Suprapubic skin (tissue), 4 donors: ENCODE measurements at regions not wholly inside any gene's neighbourhood (a gene's known extent, or its start where the extent isn't known, plus 50 kb on each side); places are given as distances from the start of the nearest gene placed in this dataset.

Source experiments
- DNase-seq, 2 donors: peaks; one replicate each; pipeline ENCODE4 v3.0.0-alpha.2; 2019; ENCODE audit warnings: low spot score in 2 of 2
- H3K27ac ChIP-seq: fragments of 200-600 bp; sonication (generic); one replicate; pipeline ENCODE4 v1.5.1; 2019
- H3K27me3 ChIP-seq: fragments of 200-600 bp; sonication (generic); one replicate; pipeline ENCODE4 v1.5.1; 2019
- H3K36me3 ChIP-seq: fragments of 200-600 bp; sonication (generic); one replicate; pipeline ENCODE4 v1.5.1; 2019
- H3K4me1 ChIP-seq: fragments of 200-600 bp; sonication (generic); one replicate; pipeline ENCODE4 v1.5.1; 2019
- H3K4me3 ChIP-seq: fragments of 200-600 bp; sonication (generic); one replicate; pipeline ENCODE4 v1.5.1; 2019; ENCODE audit warnings: mild to moderate bottlenecking
- H3K9me3 ChIP-seq: fragments of 200-600 bp; sonication (generic); one replicate; pipeline ENCODE4 v1.5.1; 2019
- EP300 ChIP-seq: sonication (generic); formaldehyde crosslinking; IDR thresholded peaks from one replicate; pipeline ENCODE4 v1.6.1; 2017; ENCODE audit warnings: antibody characterized with exemption
- POLR2A ChIP-seq, 2 donors: fragments of 450-650 bp; IDR thresholded peaks; one replicate each; pipeline ENCODE4 v1.6.1; 2017; ENCODE audit warnings: antibody characterized with exemption in 2 of 2, mild to moderate bottlenecking in 2 of 2, moderate library complexity in 2 of 2
- POLR2AphosphoS5 ChIP-seq, 3 donors: sonication (generic); formaldehyde crosslinking; IDR thresholded peaks; one replicate each; pipeline ENCODE4 v1.6.1; 2017; ENCODE audit warnings: antibody characterized with exemption in 3 of 3
- WGBS: methylation state at CpG from one replicate; pipeline ENCODE4 v1.1.5; 2018; 5-methylcytosine and 5-hydroxymethylcytosine counted together
- TF ChIP-seq, protein P1 (sequence below), 2 donors: fragments of 200-600 bp in 1 of 2; fragments of 450-650 bp in 1 of 2; sonication (generic) in 1 of 2; IDR thresholded peaks; one replicate each; pipeline ENCODE4 v1.5.1; 2016 to 2019; ENCODE audit warnings: antibody characterized with exemption in 2 of 2, mild to moderate bottlenecking in 1 of 2, moderate library complexity in 1 of 2

DNA sequence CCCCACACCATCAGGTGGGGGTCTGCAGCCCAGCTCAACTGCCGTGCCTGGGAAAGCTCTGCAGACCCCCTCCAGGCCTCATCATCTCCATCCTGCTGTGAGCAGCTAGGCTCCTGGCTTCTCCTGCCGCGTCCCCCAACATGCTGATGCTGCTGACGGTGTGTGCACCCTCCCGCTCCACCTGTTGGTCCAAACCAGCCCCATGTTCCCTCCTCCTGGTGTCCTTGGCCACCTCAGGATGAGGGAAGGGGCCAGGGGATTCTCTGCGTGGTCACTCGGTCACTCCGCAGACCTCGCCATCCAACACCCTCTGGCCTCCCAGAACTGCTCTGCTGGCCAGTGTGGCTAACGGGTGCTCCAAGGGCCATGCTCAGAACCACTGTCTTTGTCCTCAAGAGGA, 368.6 kb downstream of the FOXL1 start:
- DNase-seq: no peak
- Histone ChIP-seq H3K36me3 (no peaks in the 10 kb centered on the region), H3K4me1 (no peaks in the 10 kb centered on the region), H3K4me3 (no peak overlapping the region), H3K27ac (no peak overlapping the region), H3K9me3 (no peaks in the 10 kb centered on the region), H3K27me3 (peaks cover 15% of the 10 kb centered on the region)
- WGBS: 98% methylated on average over 8 of the region's 10 CpGs
- no peak for TF ChIP-seq POLR2AphosphoS5 (IDR thresholded peaks at IDR 0.05)
- no peak for TF ChIP-seq POLR2A (IDR thresholded peaks at IDR 0.05)
- TF ChIP-seq, protein P1, sequence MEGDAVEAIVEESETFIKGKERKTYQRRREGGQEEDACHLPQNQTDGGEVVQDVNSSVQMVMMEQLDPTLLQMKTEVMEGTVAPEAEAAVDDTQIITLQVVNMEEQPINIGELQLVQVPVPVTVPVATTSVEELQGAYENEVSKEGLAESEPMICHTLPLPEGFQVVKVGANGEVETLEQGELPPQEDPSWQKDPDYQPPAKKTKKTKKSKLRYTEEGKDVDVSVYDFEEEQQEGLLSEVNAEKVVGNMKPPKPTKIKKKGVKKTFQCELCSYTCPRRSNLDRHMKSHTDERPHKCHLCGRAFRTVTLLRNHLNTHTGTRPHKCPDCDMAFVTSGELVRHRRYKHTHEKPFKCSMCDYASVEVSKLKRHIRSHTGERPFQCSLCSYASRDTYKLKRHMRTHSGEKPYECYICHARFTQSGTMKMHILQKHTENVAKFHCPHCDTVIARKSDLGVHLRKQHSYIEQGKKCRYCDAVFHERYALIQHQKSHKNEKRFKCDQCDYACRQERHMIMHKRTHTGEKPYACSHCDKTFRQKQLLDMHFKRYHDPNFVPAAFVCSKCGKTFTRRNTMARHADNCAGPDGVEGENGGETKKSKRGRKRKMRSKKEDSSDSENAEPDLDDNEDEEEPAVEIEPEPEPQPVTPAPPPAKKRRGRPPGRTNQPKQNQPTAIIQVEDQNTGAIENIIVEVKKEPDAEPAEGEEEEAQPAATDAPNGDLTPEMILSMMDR (IDR thresholded peaks at IDR 0.05): no peak
- TF ChIP-seq EP300: no peak

- Histone ChIP-seq H3K36me3 (no peaks in the 10 kb centered on the region), H3K27me3 (peaks cover 15% of the 10 kb centered on the region), H3K4me3 (no peak overlapping the region), H3K4me1 (peaks cover 4% of the 10 kb centered on the region), H3K9me3 (no peaks in the 10 kb centered on the region), H3K27ac (no peak overlapping the region)
- 79% methylated on average over 12 of the region's 12 CpGs for WGBS
- no peak for TF ChIP-seq POLR2AphosphoS5 (IDR thresholded peaks at IDR 0.05)
- no peak for TF ChIP-seq EP300
- TF ChIP-seq POLR2A (IDR thresholded peaks at IDR 0.05): no peak
- TF ChIP-seq, protein P1 (IDR thresholded peaks at IDR 0.05): no peak
- DNase-seq: no peak
These were observed 369.1 kb downstream of the C16orf95 start for GRCh38 chr16:86948046-86948445.

- no peaks in the 10 kb centered on the region for H3K36me3 ChIP-seq
- DNase-seq: no peak
- H3K9me3 ChIP-seq: no peaks in the 10 kb centered on the region
- no peak overlapping the region for H3K4me3 ChIP-seq
- H3K27ac ChIP-seq: no peak overlapping the region
- H3K27me3 ChIP-seq: peaks cover 15% of the 10 kb centered on the region
- TF ChIP-seq, protein P1 (IDR thresholded peaks at IDR 0.05): no peak
- TF ChIP-seq POLR2A (IDR thresholded peaks at IDR 0.05): no peak
- no peak for TF ChIP-seq EP300
- TF ChIP-seq POLR2AphosphoS5 (IDR thresholded peaks at IDR 0.05): no peak
- H3K4me1 ChIP-seq: peaks cover 4% of the 10 kb centered on the region
- WGBS: 33% methylated on average over 12 of the region's 14 CpGs
These were observed 368.1 kb downstream of the C16orf95 start for GRCh38 chr16:86949116-86949515.

DNA sequence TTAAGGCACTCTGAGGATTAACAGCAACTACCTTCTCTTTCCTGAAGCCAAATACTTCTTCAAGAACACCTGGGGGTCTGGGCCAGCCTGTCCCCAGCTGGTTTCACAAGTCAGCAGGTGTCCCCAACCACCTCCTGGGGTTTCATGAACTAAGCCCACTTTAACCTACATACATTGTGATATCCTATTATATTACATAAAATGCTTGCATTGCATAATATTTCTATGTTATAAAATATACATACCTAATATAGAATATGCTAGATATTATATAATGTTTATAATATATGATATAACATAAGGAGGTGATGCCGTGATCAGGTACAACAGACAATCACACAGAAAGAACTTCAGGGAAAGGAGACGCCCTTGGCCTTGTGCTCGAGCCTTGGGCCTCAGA, 367.6 kb downstream of the C16orf95 start:
- DNase-seq: no peak
- TF ChIP-seq POLR2AphosphoS5 (IDR thresholded peaks at IDR 0.05): no peak
- no peak for TF ChIP-seq EP300
- WGBS: 79% methylated on average over 3 of the region's 3 CpGs
- Histone ChIP-seq H3K27me3 (peaks cover 15% of the 10 kb centered on the region), H3K36me3 (no peaks in the 10 kb centered on the region), H3K4me1 (peaks cover 4% of the 10 kb centered on the region), H3K27ac (no peak overlapping the region), H3K4me3 (no peak overlapping the region), H3K9me3 (no peaks in the 10 kb centered on the region)

DNA sequence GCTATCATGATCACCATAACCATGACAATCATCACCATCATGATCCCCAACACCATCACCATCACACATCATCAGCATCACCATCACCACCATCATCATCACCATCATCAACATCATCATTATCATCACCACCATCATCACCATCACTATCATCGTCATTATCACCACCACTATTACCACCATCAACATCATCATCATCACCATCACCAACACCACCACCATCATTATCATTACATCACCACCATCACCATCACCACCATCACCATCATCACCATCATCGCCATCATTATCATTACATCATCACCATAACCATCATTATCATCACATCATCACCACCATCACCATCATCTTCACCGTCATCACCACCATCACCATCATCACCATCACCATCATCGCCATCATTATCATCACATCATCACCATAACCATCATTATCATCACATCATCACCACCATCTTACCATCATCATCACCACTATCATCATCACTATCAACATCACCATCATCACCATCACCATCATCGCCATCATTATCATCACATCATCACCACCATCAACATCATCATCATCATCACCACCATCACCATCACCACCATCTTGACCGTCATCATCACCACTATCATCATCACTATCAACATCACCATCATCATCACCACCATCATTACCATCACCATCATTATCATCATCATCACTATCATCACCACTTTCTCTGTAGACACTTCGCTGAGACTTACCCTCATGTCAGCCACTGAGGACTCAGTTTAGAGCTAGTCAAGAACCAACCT, 366.0 kb downstream of the C16orf95 start:
- TF ChIP-seq, protein P1 (IDR thresholded peaks at IDR 0.05): no peak
- no peak for TF ChIP-seq EP300
- no peak for TF ChIP-seq POLR2A (IDR thresholded peaks at IDR 0.05)
- TF ChIP-seq POLR2AphosphoS5 (IDR thresholded peaks at IDR 0.05): no peak
- no peak overlapping the region for H3K4me3 ChIP-seq
- peaks cover 28% of the 10 kb centered on the region for H3K27me3 ChIP-seq
- no peak for DNase-seq
- H3K27ac ChIP-seq: peak overlapping the region; percentile 41
- no peaks in the 10 kb centered on the region for H3K36me3 ChIP-seq
- peaks cover 4% of the 10 kb centered on the region for H3K4me1 ChIP-seq
- no peaks in the 10 kb centered on the region for H3K9me3 ChIP-seq
- 96% methylated on average over 7 of the region's 7 CpGs for WGBS
